SHP77 (cell line): ENCODE measurements at regions not wholly inside any gene's neighbourhood (a gene's known extent, or its start where the extent isn't known, plus 50 kb on each side); places are given as distances from the start of the nearest gene placed in this dataset.
"Not testable (repeated sequence)": the region's sequence is repeated elsewhere in the genome, so short reads cannot be mapped to it uniquely, and the experiment has no call there.

Experiments
- DNase-seq, 2 experiments: peaks; one replicate each; lab custom pipeline; 2025; lab: John Stamatoyannopoulos, UW

- DNase-seq = no peak
These were observed 924.3 kb upstream of the CDH10 start for GRCh38 chr5:25568989-25569625.

DNA sequence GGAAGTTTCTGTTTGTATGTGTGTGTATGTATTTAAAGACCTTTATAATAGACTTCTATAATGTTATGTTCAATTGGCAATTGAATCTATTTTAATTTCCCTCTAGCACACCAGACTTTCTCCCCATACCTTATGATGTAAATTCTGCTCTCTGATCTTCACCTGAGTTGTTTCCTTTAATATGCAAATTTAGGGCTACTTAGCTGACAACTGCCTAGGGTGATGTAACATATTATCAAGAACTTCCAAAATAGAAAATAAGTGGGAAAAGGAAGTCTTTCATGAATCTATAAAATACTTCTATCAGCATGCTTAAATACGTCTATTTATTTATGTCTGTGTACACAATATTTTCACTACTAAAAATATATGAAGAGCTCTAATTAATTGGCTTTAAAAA lies 923.5 kb upstream of the CDH10 start:
- DNase-seq = no peak

DNA sequence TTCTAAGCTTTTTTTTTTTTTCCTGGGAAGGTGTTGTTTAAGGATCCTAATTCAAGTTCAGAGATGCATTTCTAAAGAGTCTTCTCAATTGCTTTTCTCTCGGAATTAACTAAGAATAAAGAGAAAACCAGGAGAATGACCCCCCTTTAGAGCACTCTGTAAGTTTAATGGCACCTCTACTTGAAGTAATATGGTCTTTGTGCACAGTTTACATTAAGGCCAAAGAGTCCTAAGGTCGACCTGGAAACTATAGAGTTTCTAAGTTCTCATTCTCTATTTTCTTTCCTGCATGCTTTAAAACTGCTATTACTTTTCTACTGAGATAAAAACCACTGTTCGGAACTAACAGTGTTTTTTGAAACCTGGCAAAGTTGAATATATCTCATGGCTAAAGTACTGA lies 923.1 kb upstream of the CDH10 start:
- DNase-seq = no peak

DNA sequence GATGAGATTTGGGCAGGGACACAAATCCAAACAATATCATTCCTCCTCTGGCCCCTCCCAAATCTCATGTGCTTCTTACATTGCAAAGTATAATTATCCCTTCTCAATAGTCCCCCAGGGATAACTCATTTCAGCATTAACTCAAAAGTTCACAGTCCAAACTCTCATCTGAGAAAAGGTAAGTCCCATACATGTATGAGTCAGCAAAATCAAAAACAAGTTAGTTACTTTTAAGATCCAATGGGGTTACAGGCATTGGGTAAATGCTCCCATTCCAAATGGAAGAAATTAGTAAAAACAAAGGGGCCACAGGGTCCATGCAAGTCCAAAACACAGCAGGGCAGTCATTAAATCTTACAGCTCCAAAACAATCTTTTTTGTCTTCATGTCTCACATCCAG lies 917.9 kb upstream of the CDH10 start:
- DNase-seq = no peak

DNA sequence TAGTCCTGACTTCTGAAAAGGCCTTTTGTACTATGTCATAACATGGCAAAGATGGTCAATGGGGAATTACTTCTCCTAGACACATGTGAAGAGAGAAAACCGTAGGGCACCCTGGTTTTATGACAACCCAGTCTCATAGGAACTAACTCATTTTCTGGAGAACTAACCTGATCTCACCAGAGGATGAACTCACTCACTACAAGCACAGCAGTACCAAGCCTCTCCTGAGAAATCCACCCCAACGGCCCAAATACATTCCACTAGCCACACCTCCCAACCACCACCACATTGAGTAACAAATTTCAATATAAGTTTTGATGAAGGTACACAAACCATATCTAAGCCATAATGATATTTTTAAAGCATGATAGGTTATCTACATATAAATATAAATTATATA lies 909.3 kb upstream of the CDH10 start:
- no peak for DNase-seq

DNA sequence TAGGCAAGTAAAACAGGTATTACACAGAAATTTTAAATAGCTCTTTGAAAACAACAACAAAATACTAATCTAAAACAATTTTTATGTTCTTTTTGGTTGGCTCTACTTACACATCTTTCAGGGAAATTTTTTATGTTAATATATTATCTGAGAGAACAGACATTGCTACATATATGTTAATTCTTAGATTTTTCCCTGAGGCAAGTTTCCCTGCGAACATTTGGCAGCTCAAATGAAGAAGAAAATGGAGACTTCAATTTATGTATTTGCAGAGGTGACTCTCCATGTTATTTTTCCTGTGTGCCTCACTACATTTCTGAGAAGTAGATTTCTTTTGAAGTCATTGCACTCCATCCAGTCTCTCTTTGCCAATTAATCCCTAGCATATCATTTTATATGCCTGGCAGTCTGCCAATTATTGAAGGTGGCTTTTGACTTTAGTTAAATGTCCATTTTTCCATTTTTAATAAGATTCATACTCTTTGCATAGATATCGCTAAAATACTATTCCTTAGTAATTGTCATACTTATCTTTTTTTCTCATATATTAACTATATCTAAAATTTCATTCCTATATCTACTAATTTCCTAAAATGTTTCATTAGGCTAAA lies 908.2 kb upstream of the CDH10 start:
- DNase-seq = no peak

DNA sequence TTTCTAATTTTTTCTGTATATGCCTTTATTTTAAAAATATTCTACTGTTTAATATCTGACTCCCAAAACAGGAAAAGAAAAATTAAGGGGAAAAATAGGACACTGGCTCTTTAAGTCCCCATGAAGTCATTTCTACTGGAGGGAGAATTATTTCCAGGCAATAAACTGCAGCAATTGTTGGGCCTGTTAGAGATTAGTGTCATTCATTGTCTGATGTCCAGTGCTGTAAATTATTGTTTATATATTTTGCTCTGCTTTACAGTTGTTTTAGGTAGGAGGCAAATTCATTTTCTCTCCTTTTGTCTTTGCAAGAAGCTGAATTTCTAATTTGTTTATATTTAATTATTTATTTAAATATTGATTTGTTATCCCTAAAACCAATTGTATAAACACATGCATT lies 906.0 kb upstream of the CDH10 start:
- DNase-seq = no peak

DNA sequence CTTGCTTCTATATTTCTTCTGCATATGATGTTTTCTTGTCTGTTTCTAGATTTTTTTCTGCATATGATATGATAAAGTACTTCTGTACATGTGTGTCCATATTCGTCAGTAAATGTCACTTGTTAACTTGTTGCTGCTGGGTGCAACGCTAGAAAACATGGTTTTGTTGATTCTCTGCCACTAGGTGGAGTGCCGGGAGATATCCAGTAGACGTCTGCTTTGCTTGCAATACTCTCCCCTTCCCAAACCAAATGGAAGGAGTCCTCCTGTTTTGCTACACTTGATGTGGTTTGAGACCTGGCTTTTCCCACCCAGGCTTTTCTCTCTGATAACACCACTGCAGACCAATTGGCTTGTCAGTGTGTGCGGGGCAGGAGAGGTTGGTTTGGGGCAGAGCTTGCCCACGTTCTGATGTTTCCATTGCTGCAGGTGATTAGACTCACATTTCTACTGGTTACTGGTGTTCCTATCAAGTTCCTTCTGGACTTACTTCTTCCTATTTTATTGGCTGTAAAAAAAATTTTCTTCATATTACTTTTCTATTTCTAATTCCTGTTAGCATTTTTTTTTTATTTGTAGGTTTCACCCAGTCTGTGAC lies 900.0 kb upstream of the CDH10 start:
- DNase-seq = peak; percentile 62 to 67

- no peak for DNase-seq
These were observed 895.9 kb upstream of the CDH10 start for GRCh38 chr5:25540628-25541027.

DNA sequence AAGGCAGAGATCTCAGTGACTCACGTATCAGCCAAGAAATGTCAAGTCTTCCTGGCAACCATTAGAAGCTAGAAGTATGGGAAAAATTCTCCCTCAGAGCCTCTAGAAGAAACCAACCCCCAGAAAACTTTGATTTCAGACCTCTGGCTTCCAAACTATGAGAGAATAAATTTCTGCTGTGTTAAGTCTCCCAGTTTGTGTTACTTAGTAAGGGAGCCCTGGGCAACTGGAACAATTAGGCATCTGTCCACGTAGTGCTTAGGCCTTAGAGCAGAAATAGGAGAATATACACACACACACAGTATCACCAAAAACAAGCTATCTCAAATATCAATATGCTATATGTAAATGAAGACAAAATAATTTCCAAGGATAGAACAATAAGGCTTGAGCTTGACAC lies 894.8 kb upstream of the CDH10 start:
- DNase-seq = no peak

GRCh38 chr5:25536461-25536860 lies 891.7 kb upstream of the CDH10 start:
- DNase-seq = not testable (repeated sequence)

- DNase-seq = peak; percentile 77
These were observed 871.4 kb upstream of the CDH10 start for GRCh38 chr5:25516141-25516540.

DNA sequence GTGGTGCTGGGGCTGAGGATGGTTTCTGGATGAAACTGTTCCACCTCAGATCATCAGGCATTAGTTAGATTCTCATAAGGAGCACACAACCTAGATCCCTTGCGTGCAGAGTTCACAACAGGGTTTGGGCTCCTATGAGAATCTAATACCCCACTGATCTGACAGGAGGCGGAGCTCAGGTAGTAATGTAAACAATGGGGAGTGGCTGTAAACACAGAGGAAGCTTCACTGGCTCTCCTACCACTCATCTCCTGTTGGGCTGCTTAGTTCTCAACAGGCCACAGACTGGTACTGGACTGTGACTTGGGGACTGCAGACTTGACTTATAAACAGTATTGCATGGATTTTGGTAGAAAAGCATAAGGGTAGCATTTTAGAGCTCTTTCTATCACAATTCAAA lies 870.7 kb upstream of the CDH10 start:
- DNase-seq = peak in 1 of 2 experiments; percentile 27

DNA sequence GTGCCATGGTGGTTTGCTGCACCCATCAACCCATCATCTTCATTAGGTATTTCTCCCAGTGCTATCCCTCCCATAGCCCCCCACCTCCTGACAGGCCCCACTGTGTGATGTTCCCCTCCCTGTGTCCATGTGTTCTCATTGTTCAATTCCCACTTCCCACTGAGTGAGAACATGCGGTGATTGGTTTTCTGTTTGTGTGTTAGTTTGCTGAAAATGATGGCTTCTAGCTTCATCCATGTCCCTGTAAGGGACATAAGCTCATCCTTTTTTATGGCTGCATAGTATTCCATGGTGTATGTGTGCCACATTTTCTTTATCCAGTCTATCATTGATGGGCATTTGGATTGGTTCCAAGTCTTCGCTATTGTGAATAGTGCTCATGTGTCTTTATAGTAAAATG lies 865.9 kb upstream of the CDH10 start:
- not testable (repeated sequence) for DNase-seq

GRCh38 chr5:25508011-25508410 lies 863.2 kb upstream of the CDH10 start:
- DNase-seq = not testable (repeated sequence)

DNA sequence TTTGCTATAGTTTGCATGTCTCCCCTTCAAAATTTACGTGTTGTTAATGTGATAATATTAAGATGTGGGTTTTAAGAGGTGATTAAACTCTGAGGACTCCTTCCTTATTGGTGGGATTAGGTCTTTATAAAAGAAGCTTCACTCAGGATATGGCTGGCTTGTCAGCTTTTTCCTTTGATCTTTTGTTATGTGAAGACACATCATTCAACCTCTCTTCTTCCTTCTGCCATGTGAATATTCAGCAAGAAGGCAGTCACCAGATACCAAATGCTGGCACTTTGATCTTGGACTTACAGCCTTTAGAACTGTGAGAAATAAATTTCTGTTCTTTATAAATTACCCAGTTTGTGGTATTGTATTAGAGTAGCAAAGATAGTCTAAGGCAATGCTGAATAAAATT lies 855.9 kb upstream of the CDH10 start:
- no peak for DNase-seq

- no peak for DNase-seq
These were observed 845.2 kb upstream of the CDH10 start for GRCh38 chr5:25489834-25490538.

DNA sequence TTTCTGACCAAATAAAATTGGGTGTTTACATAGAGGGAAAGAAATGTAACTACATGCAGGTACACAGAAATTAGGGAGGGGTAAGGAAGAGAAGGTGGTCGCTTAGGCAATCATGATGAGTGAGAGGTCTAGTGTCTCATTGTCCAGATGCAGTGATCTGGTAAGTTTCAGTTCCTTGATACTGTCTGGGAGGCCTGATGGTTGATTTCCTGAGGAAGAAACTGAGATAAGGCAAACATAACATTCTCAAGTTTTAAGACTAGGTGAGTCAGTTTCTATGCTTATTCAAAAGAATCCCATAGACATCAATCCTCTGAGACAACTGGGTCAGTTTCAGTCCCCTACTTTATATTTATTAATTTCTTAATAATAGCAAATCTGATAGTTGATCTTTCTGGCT lies 843.3 kb upstream of the CDH10 start:
- DNase-seq = no peak

- no peak for DNase-seq
These were observed 839.6 kb upstream of the CDH10 start for GRCh38 chr5:25484391-25484790.

- DNase-seq = no peak
These were observed 836.7 kb upstream of the CDH10 start for GRCh38 chr5:25481463-25481862.

DNA sequence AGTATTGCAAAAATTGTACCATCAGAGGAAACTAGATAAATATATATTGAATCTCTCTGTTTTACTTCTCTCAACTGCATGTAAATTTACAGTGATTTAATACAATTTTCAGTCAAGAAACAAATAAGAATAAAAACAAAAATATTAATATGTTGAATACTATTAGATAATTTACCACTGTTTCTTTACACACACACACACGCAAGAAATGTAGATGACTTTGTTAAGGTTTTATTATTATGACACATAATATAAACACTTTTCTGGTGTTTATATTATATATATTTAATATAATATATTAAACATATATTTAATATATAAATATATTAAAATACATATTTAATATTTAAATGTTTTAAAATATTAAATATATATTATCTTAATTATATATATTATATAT lies 814.3 kb upstream of the CDH10 start:
- no peak for DNase-seq

- DNase-seq = no peak
These were observed 813.9 kb upstream of the CDH10 start for GRCh38 chr5:25458628-25459027.

GRCh38 chr5:25453500-25453899 lies 808.7 kb upstream of the CDH10 start:
- DNase-seq = no peak
